PC-9 (cell line): ENCODE measurements at regions not wholly inside any gene's neighbourhood (a gene's known extent, or its start where the extent isn't known, plus 50 kb on each side); places are given as distances from the start of the nearest gene placed in this dataset.

ENCODE experiments used
- BruUV-seq: library from RNA; stranded (reverse); fragments of 400-500 nt; replicated peaks from 2 replicates; lab custom pipeline; 2021; lab: Mats Ljungman, UMichigan
- CTCF ChIA-PET: fragments of 300-600 bp; sonication (Branson Sonifier 250); formaldehyde crosslinking; loops from one replicate; lab custom pipeline; 2022; ENCODE audit warnings: antibody characterized with exemption; lab: Charles Lee
- POLR2A ChIA-PET: fragments of 300-600 bp; sonication (Branson Sonifier 250); formaldehyde crosslinking; loops from one replicate; lab custom pipeline; 2022; ENCODE audit warnings: antibody characterized with exemption; ENCODE audit not compliant: unreplicated experiment; lab: Charles Lee
- DNase-seq, 2 experiments: peaks; one replicate each; pipeline versions ENCODE4 v3.0.0 to v3.0.0-alpha.2; 2015 to 2022; ENCODE audit warnings: mixed read lengths in 1 of 2
- H2AFZ ChIP-seq: fragments of 200-600 bp; sonication (generic); 2 replicates; pipeline ENCODE4 v1.8.1; 2017; ENCODE audit warnings: antibody characterized with exemption
- H3F3A ChIP-seq: fragments of 200-600 bp; sonication (generic); 2 replicates; pipeline ENCODE4 v1.8.1; 2017; ENCODE audit warnings: antibody characterized with exemption, mild to moderate bottlenecking, low read depth; ENCODE audit not compliant: insufficient read depth
- H3K27ac ChIP-seq: fragments of 200-600 bp; sonication (generic); 2 replicates; pipeline ENCODE4 v1.6.1; 2016; ENCODE audit warnings: mixed run types
- H3K27me3 ChIP-seq: fragments of 200-600 bp; sonication (generic); 2 replicates; pipeline ENCODE4 v1.6.1; 2016; ENCODE audit warnings: low read depth, mixed run types; ENCODE audit not compliant: insufficient read depth
- H3K36me3 ChIP-seq: fragments of 200-600 bp; sonication (generic); 2 replicates; pipeline ENCODE4 v1.6.1; 2016; ENCODE audit warnings: low read depth, mixed run types
- H3K4me1 ChIP-seq: fragments of 200-600 bp; sonication (generic); replicated peaks from 2 replicates; pipeline ENCODE4 v1.6.1; 2016; ENCODE audit warnings: mixed run types; ENCODE audit not compliant: insufficient read depth
- H3K4me2 ChIP-seq: fragments of 200-600 bp; sonication (generic); 2 replicates; pipeline ENCODE4 v1.6.1; 2017; ENCODE audit warnings: mixed run types
- H3K4me3 ChIP-seq: fragments of 200-600 bp; sonication (generic); 2 replicates; pipeline ENCODE4 v1.6.1; 2016; ENCODE audit warnings: mixed run types
- H3K79me2 ChIP-seq: fragments of 200-600 bp; sonication (generic); 2 replicates; pipeline ENCODE4 v1.6.1; 2017; ENCODE audit warnings: low read depth, mixed run types
- H3K9me2 ChIP-seq: fragments of 200-600 bp; sonication (generic); 2 replicates; pipeline ENCODE4 v1.8.1; 2017; ENCODE audit warnings: mild to moderate bottlenecking; ENCODE audit not compliant: insufficient read depth
- H3K9me3 ChIP-seq: fragments of 200-600 bp; sonication (generic); 2 replicates; pipeline ENCODE4 v1.8.1; 2016; ENCODE audit warnings: low read depth; ENCODE audit not compliant: insufficient read depth
- H4K20me1 ChIP-seq: fragments of 200-600 bp; sonication (generic); 2 replicates; pipeline ENCODE4 v1.8.1; 2017; ENCODE audit not compliant: insufficient read depth
- CTCF ChIP-seq: fragments of 200-600 bp; sonication (generic); conservative IDR thresholded peaks from 2 replicates; pipeline ENCODE4 v1.6.1; 2017; ENCODE audit warnings: mixed run types, antibody characterized with exemption, mild to moderate bottlenecking, moderate library complexity
- EZH2 ChIP-seq: fragments of 200-600 bp; sonication (generic); IDR thresholded peaks from 2 replicates; pipeline ENCODE4 v1.8.0; 2017; ENCODE audit warnings: antibody characterized with exemption, low read depth
- intact Hi-C: fragments of 100-400 bp; cut with micrococcal nuclease; formaldehyde crosslinking; loops from one replicate; pipeline ENCODE4 v1.10.0; 2022; ENCODE audit not compliant: unreplicated experiment

GRCh38 chr7:124553502-124553901, 212.1 kb downstream of the GPR37 start:
- intact Hi-C loops: no loop called here
- H3K79me2 ChIP-seq: no peaks in the 10 kb centered on the region
- CTCF ChIA-PET: no interaction called here
- no TSS peak for BruUV-seq
- TF ChIP-seq EZH2 (no peak), CTCF (no peak)
- POLR2A ChIA-PET: no interaction called here
- no peaks in the 10 kb centered on the region for H4K20me1 ChIP-seq
- H3K27ac ChIP-seq: no peak overlapping the region
- no peak overlapping the region for H2AFZ ChIP-seq
- no peaks in the 10 kb centered on the region for H3K27me3 ChIP-seq
- H3F3A ChIP-seq: no peaks in the 10 kb centered on the region
- H3K36me3 ChIP-seq: no peaks in the 10 kb centered on the region
- no peaks in the 10 kb centered on the region; the same call in 1 of the 2 replicates for H3K9me2 ChIP-seq
- no peak overlapping the region for H3K4me2 ChIP-seq
- H3K9me3 ChIP-seq: no peaks in the 10 kb centered on the region
- H3K4me1 ChIP-seq: no peaks in the 10 kb centered on the region
- no peak for DNase-seq
- no peak overlapping the region for H3K4me3 ChIP-seq

DNA sequence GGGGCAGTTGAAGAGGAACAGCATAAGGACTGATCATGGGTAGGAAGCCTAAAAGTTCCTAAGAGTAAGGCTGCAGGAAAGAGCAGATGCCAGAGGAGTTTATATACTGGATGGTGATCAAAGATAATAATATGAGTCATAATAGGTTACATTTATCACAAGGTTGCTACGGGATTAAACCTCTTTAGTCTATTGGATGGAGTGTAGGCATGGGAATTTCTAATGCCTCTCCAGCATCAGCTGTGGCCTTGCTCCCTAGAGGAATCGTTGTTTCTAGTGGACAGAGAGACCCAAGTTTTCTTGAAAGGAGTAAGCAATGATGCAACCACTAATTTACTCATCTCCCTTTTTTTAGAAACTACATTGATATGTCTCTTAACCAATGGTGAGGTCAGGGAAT, 213.4 kb downstream of the GPR37 start:
- no peak for TF ChIP-seq CTCF
- no peak for TF ChIP-seq EZH2
- Histone ChIP-seq H3K36me3 (no peaks in the 10 kb centered on the region), H3K79me2 (no peaks in the 10 kb centered on the region), H3K4me2 (no peak overlapping the region), H3K9me2 (no peaks in the 10 kb centered on the region; the same call in 1 of the 2 replicates), H3K4me1 (no peaks in the 10 kb centered on the region), H4K20me1 (no peaks in the 10 kb centered on the region), H3F3A (no peaks in the 10 kb centered on the region), H3K4me3 (no peak overlapping the region), H2AFZ (no peak overlapping the region), H3K27ac (no peak overlapping the region), H3K27me3 (no peaks in the 10 kb centered on the region), H3K9me3 (no peaks in the 10 kb centered on the region)
- intact Hi-C loops: no loop called here
- ChIA-PET CTCF (no interaction called here), POLR2A (no interaction called here)
- BruUV-seq: no TSS peak
- DNase-seq: no peak

GRCh38 chr7:124550036-124550435, 215.6 kb downstream of the GPR37 start:
- H4K20me1 ChIP-seq: no peaks in the 10 kb centered on the region
- H2AFZ ChIP-seq: no peak overlapping the region
- no peaks in the 10 kb centered on the region for H3K4me1 ChIP-seq

More at GRCh38 chr7:124550036-124550435, 215.6 kb downstream of the GPR37 start:
- CTCF ChIA-PET: no interaction called here
- Histone ChIP-seq H3K36me3 (no peaks in the 10 kb centered on the region), H3K9me2 (no peaks in the 10 kb centered on the region), H3K27me3 (no peaks in the 10 kb centered on the region), H3K9me3 (no peaks in the 10 kb centered on the region), H3K4me2 (no peak overlapping the region), H3K4me3 (no peak overlapping the region), H3K27ac (no peak overlapping the region), H3F3A (no peaks in the 10 kb centered on the region), H3K79me2 (no peaks in the 10 kb centered on the region)
- no peak for DNase-seq
- POLR2A ChIA-PET: no interaction called here
- intact Hi-C loops: no loop called here
- TF ChIP-seq CTCF (no peak), EZH2 (no peak)
- no TSS peak for BruUV-seq
